Lower leg skin (tissue), 4 donors: ENCODE measurements at regions not wholly inside any gene's neighbourhood (a gene's known extent, or its start where the extent isn't known, plus 50 kb on each side); places are given as distances from the start of the nearest gene placed in this dataset.
"Not testable (repeated sequence)": the region's sequence is repeated elsewhere in the genome, so short reads cannot be mapped to it uniquely, and the experiment has no call there.

Experiments used
- DNase-seq, 2 donors: peaks; one replicate each; pipeline ENCODE4 v3.0.0-alpha.2; 2019; ENCODE audit warnings: low spot score in 2 of 2
- H3K4me3 ChIP-seq: fragments of 200-600 bp; sonication (generic); 2 replicates; pipeline ENCODE4 v1.5.1; 2017; ENCODE audit warnings: mild to moderate bottlenecking, low read depth; ENCODE audit not compliant: poor library complexity, severe bottlenecking
- POLR2A ChIP-seq, 2 donors: fragments of 450-650 bp; IDR thresholded peaks; one replicate each; pipeline ENCODE4 v1.6.1; 2016 to 2017; ENCODE audit warnings: antibody characterized with exemption in 2 of 2, mild to moderate bottlenecking in 1 of 2, moderate library complexity in 1 of 2
- WGBS, 2 donors: methylation state at CpG; one replicate each; pipeline ENCODE4 v1.1.5; 2018; 5-methylcytosine and 5-hydroxymethylcytosine counted together
- intact Hi-C: fragments of 100-400 bp; cut with DNase I; formaldehyde crosslinking; loops from one replicate; pipeline ENCODE4 v1.15.0; 2023; ENCODE audit warnings: low total_unique reads
- TF ChIP-seq, protein P1 (sequence below), 3 donors: fragments of 450-650 bp; IDR thresholded peaks; one replicate each; pipeline ENCODE4 v1.5.1; 2016; ENCODE audit warnings: antibody characterized with exemption in 3 of 3, mild to moderate bottlenecking in 3 of 3, moderate library complexity in 2 of 3

DNA sequence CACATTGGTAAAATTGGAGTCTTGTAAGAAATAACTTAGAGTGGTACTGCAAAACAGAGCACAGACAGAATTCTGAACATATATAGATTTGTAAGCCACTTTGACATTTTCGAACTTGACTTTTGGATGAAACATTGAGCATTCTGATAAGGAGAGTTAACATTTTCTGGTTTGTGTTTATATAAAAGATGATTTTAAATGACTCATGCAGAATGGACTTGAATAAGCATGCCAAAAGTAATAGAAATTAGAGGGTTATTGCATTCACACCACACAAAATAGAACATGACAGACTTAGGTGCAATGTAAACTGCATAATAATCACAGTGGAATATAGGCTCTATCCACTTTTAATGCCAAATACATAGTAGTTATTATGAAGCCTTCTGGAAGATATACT is 507.0 kb downstream of the DACH1 start:
- no peak overlapping the region for H3K4me3 ChIP-seq
- WGBS, 2 donors, result 83 to 88% methylated on average over 1 of the region's 1 CpG
- no peak for DNase-seq
- intact Hi-C loops, result no loop called here
- TF ChIP-seq, protein P1, sequence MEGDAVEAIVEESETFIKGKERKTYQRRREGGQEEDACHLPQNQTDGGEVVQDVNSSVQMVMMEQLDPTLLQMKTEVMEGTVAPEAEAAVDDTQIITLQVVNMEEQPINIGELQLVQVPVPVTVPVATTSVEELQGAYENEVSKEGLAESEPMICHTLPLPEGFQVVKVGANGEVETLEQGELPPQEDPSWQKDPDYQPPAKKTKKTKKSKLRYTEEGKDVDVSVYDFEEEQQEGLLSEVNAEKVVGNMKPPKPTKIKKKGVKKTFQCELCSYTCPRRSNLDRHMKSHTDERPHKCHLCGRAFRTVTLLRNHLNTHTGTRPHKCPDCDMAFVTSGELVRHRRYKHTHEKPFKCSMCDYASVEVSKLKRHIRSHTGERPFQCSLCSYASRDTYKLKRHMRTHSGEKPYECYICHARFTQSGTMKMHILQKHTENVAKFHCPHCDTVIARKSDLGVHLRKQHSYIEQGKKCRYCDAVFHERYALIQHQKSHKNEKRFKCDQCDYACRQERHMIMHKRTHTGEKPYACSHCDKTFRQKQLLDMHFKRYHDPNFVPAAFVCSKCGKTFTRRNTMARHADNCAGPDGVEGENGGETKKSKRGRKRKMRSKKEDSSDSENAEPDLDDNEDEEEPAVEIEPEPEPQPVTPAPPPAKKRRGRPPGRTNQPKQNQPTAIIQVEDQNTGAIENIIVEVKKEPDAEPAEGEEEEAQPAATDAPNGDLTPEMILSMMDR (IDR thresholded peaks at IDR 0.05), result no peak
- TF ChIP-seq POLR2A (IDR thresholded peaks at IDR 0.05), result no peak

GRCh38 chr13:71359641-71360040 is 507.4 kb downstream of the DACH1 start:
- 92 to 93% methylated on average over 4 of the region's 4 CpGs for WGBS, 2 donors
- TF ChIP-seq, protein P1 (IDR thresholded peaks at IDR 0.05), result no peak
- TF ChIP-seq POLR2A (IDR thresholded peaks at IDR 0.05), result no peak
- intact Hi-C loops, result no loop called here
- H3K4me3 ChIP-seq, result no peak overlapping the region
- no peak for DNase-seq

GRCh38 chr13:71358218-71358617 is 508.8 kb downstream of the DACH1 start:
- no peak overlapping the region for H3K4me3 ChIP-seq
- TF ChIP-seq, protein P1 (IDR thresholded peaks at IDR 0.05), result no peak
- TF ChIP-seq POLR2A (IDR thresholded peaks at IDR 0.05), result no peak
- 41 to 50% methylated on average over 1 of the region's 1 CpG for WGBS, 2 donors
- intact Hi-C loops, result no loop called here
- DNase-seq, result no peak

- no peak for TF ChIP-seq POLR2A (IDR thresholded peaks at IDR 0.05)
- TF ChIP-seq, protein P1 (IDR thresholded peaks at IDR 0.05), result no peak
- intact Hi-C loops, result no loop called here
- WGBS, 2 donors, result 88% methylated on average over 7 of the region's 7 CpGs
- no peak overlapping the region for H3K4me3 ChIP-seq
- DNase-seq, result no peak
Measured at GRCh38 chr13:71355010-71355409, 512.0 kb downstream of the DACH1 start.

- 65 to 79% methylated on average over 2 of the region's 2 CpGs for WGBS, 2 donors
- no peak overlapping the region for H3K4me3 ChIP-seq
- intact Hi-C loops, result no loop called here
- TF ChIP-seq POLR2A (IDR thresholded peaks at IDR 0.05), result no peak
- TF ChIP-seq, protein P1 (IDR thresholded peaks at IDR 0.05), result no peak
- no peak for DNase-seq
Measured at GRCh38 chr13:71350886-71351285, 516.1 kb downstream of the DACH1 start.

DNA sequence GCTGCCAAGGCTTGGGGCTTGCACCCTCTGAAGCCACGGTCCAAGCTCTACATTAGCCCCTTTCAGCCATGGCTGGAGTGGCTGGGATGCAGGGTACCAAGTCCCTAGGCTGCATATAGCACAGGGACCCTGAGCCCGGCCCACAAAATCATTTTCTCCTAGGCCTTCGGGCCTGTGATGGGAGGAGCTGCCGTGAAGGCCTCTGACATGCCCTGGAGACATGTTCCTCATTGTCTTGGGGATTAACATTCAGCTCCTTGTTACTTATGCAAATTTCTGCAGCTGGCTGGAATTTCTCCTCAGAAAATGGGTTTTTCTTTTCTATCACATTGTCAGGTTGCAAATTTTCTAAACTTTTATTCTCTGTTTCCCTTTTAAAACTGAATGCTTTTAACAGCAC is 521.1 kb downstream of the DACH1 start:
- DNase-seq, intact Hi-C loops, H3K4me3 ChIP-seq: not testable (repeated sequence)
- WGBS, 2 donors, result 86 to 88% methylated on average over 4 of the region's 4 CpGs
